ENCODE measurements at regions not wholly inside any gene's neighbourhood (a gene's known extent, or its start where the extent isn't known, plus 50 kb on each side); places are given as distances from the start of the nearest gene placed in this dataset.

DNA sequence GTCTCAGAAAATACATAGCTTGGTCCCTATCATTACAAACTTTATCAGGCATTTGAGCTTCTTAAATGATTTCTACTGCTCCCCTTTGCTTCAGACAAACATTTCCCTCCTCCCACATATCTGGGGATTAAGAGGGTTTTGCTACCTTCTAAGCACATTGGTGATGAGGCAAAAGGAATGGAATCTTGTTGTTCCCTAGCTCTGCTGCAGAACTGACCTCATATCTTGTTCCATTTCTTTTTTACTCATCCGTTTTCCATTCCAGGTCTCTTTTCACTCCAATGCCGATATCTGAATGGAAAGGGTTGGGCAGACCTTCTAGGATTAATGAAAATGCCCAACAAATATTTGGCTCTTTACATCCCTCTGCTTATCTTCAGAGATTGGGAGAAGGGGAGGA is 444.6 kb downstream of the ZNF608 start:
- no peaks in the 10 kb centered on the region for H3K36me3 ChIP-seq (ENCODE audit: control insufficient read depth in 2 of 2, insufficient read depth in 1 of 2, low read length in 2 of 2)
- H3K9me3 ChIP-seq (ENCODE audit: control insufficient read depth, insufficient read depth, low read depth, low read length) = no peaks in the 10 kb centered on the region
- H3K27ac ChIP-seq (ENCODE audit: extremely low read depth, low read depth, low read length) = no peak overlapping the region
- no peak overlapping the region for H3K4me3 ChIP-seq (ENCODE audit: low read depth, low read length)
- H3K4me1 ChIP-seq (ENCODE audit: control insufficient read depth, insufficient read depth, low read length) = no peaks in the 10 kb centered on the region
- CTCF ChIA-PET = interaction anchor here (0.7 to 1.2 kb wide), 2 partner anchors 12 to 495 kb away, joined by 3 read pairs; no protein-coding TSS in a partner anchor
- POLR2A ChIA-PET = interaction anchor here (0.8 kb wide), 1 partner anchor 385 kb away, joined by 3 read pairs; no protein-coding TSS in a partner anchor
- no peak for TF ChIP-seq ZNF292 (tag by site-specific recombination; IDR thresholded peaks at IDR 0.05; ENCODE audit: borderline replicate concordance, low read depth)
- TF ChIP-seq, protein P1, sequence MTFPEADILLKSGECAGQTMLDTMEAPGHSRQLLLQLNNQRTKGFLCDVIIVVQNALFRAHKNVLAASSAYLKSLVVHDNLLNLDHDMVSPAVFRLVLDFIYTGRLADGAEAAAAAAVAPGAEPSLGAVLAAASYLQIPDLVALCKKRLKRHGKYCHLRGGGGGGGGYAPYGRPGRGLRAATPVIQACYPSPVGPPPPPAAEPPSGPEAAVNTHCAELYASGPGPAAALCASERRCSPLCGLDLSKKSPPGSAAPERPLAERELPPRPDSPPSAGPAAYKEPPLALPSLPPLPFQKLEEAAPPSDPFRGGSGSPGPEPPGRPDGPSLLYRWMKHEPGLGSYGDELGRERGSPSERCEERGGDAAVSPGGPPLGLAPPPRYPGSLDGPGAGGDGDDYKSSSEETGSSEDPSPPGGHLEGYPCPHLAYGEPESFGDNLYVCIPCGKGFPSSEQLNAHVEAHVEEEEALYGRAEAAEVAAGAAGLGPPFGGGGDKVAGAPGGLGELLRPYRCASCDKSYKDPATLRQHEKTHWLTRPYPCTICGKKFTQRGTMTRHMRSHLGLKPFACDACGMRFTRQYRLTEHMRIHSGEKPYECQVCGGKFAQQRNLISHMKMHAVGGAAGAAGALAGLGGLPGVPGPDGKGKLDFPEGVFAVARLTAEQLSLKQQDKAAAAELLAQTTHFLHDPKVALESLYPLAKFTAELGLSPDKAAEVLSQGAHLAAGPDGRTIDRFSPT (tag by site-specific recombination; IDR thresholded peaks at IDR 0.05) = no peak

DNA sequence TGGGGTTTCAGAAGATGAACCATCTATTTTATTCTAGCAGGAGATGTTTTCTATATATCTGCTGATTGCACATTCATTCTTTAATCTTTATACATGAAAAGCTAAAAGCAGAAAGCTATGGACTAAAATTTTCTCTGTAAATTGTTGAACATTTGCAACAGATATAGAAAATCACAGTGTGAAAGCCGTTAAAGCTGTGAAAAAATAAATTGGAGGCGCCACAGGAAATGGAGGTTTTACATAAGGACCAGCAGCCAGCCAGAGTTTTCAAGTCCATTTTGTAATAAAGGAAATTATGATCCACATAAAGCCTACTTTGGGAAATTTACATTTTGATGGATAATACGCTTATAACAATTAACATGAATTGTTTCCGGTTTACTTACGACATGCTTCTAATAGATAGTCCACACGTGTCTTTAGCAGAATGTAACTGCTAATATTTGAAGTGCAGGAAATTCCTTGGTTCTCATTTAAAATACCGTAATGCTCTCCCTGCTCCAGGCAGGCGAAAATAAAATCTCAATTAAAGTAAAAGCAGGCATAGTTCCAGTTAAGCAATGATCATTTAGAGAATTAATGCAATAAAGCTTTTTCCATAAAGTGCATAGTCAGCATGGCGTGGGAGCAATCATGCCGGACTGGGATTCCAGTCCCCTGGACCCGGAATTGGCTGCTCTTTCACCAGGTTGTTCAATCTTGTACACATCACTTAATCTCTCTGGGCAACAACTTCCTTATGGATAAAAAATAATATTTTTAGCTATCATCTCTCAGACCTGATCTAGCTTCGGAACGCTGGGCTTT is 445.4 kb downstream of the ZNF608 start:
- CTCF ChIA-PET = interaction anchor here (0.6 to 1.2 kb wide), 3 partner anchors 11 to 195 kb away, joined by 3 read pairs; no protein-coding TSS in a partner anchor
- Histone ChIP-seq H3K4me3 (ENCODE audit: low read depth, low read length) (no peak overlapping the region), H3K36me3 (ENCODE audit: control insufficient read depth in 2 of 2, insufficient read depth in 1 of 2, low read length in 2 of 2) (no peaks in the 10 kb centered on the region), H3K27ac (ENCODE audit: extremely low read depth, low read depth, low read length) (no peak overlapping the region), H3K4me1 (ENCODE audit: control insufficient read depth, insufficient read depth, low read length) (no peaks in the 10 kb centered on the region), H3K9me3 (ENCODE audit: control insufficient read depth, insufficient read depth, low read depth, low read length) (no peaks in the 10 kb centered on the region)
- TF ChIP-seq, protein P2, sequence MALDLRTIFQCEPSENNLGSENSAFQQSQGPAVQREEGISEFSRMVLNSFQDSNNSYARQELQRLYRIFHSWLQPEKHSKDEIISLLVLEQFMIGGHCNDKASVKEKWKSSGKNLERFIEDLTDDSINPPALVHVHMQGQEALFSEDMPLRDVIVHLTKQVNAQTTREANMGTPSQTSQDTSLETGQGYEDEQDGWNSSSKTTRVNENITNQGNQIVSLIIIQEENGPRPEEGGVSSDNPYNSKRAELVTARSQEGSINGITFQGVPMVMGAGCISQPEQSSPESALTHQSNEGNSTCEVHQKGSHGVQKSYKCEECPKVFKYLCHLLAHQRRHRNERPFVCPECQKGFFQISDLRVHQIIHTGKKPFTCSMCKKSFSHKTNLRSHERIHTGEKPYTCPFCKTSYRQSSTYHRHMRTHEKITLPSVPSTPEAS (tag by site-specific recombination; IDR thresholded peaks at IDR 0.05) = no peak
- no peak for TF ChIP-seq ZNF24 (tag by site-specific recombination; IDR thresholded peaks at IDR 0.05)
- POLR2A ChIA-PET = interaction anchor here (0.8 kb wide), 1 partner anchor 384 kb away, joined by 3 read pairs; no protein-coding TSS in a partner anchor

DNA sequence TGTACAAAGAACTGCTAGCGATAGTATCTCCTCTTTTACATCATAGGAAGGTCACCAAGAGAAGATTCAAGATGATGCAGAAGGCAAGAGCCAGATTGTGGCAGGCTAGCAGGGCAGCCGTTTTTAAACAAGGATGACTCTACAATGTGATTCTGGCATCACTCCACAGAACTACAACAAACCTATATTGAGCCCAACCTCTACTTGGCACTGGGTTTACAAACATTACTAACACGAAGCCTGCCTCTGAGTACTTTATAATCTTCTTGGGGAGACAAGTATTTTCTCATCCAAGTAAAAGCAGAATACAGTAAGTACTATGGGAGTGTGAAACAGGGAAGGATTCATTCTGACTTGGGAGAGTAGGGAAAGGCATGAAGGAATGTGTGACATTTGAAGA is 448.6 kb downstream of the ZNF608 start:
- no peak overlapping the region for H3K4me3 ChIP-seq (ENCODE audit: low read depth, low read length)
- H3K4me1 ChIP-seq (ENCODE audit: control insufficient read depth, insufficient read depth, low read length) = no peaks in the 10 kb centered on the region
- TF ChIP-seq, protein P3, sequence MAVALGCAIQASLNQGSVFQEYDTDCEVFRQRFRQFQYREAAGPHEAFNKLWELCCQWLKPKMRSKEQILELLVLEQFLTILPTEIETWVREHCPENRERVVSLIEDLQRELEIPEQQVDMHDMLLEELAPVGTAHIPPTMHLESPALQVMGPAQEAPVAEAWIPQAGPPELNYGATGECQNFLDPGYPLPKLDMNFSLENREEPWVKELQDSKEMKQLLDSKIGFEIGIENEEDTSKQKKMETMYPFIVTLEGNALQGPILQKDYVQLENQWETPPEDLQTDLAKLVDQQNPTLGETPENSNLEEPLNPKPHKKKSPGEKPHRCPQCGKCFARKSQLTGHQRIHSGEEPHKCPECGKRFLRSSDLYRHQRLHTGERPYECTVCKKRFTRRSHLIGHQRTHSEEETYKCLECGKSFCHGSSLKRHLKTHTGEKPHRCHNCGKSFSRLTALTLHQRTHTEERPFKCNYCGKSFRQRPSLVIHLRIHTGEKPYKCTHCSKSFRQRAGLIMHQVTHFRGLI (tag by site-specific recombination; IDR thresholded peaks at IDR 0.05) = peak; percentile 61; the same call in 1 of the 2 replicates
- no peak for TF ChIP-seq ZBTB17 (tag by site-specific recombination; IDR thresholded peaks at IDR 0.05)
- H3K36me3 ChIP-seq (ENCODE audit: control insufficient read depth in 2 of 2, insufficient read depth in 1 of 2, low read length in 2 of 2) = no peaks in the 10 kb centered on the region
- H3K9me3 ChIP-seq (ENCODE audit: control insufficient read depth, insufficient read depth, low read depth, low read length) = no peaks in the 10 kb centered on the region
- CTCF ChIA-PET = no interaction called here
- no peak overlapping the region for H3K27ac ChIP-seq (ENCODE audit: extremely low read depth, low read depth, low read length)
- POLR2A ChIA-PET = no interaction called here

DNA sequence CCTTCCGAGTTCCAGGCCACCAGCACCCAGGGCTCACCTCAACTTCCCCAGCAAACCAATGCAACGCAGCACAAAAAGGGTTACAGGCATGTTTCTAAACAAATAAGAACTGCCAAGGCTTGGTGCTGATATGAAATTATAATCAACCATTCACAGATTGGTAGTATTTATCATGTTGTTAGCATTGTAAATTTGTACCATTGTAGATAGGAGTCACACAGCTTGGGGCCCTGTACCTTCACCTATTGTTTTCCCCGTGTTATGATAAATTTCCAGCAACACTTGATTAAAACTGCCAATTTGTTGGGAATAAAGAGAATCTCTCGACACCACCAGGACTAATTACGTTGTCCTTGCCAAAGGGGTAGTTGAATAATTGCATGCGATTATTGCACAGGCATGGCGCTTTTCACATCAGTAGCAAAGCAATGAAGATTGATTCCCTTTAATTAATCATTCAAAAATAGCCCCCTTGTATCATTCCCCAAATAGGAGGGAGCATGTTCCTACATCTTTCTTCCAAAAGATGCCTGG is 454.1 kb downstream of the ZNF608 start:
- Histone ChIP-seq H3K27ac (ENCODE audit: extremely low read depth, low read depth, low read length) (no peak overlapping the region), H3K4me3 (ENCODE audit: low read depth, low read length) (no peak overlapping the region), H3K36me3 (ENCODE audit: control insufficient read depth in 2 of 2, insufficient read depth in 1 of 2, low read length in 2 of 2) (no peaks in the 10 kb centered on the region), H3K9me3 (ENCODE audit: control insufficient read depth, insufficient read depth, low read depth, low read length) (no peaks in the 10 kb centered on the region), H3K4me1 (ENCODE audit: control insufficient read depth, insufficient read depth, low read length) (0 out of 2 replicates have a peak, but pooled peaks cover 2% of the 10 kb centered on the region)
- TF ChIP-seq ZNF169 (tag by site-specific recombination; IDR thresholded peaks at IDR 0.05) (no peak), SP2 (tag by site-specific recombination; IDR thresholded peaks at IDR 0.05) (no peak), ZNF514 (tag by site-specific recombination; IDR thresholded peaks at IDR 0.05) (no peak), KLF10 (tag by site-specific recombination; IDR thresholded peaks at IDR 0.05) (no peak), ZNF621 (tag by site-specific recombination; IDR thresholded peaks at IDR 0.05) (no peak), ZNF221 (tag by site-specific recombination; IDR thresholded peaks at IDR 0.05; ENCODE audit: borderline replicate concordance) (no peak), ZIC2 (tag by site-specific recombination; IDR thresholded peaks at IDR 0.05) (no peak), ZNF239 (tag by site-specific recombination; IDR thresholded peaks at IDR 0.05) (no peak)
- CTCF ChIA-PET = interaction anchor here (1.3 kb wide), 1 partner anchor 18 kb away, joined by 3 read pairs; no protein-coding TSS in a partner anchor
- POLR2A ChIA-PET = no interaction called here

Measured in HEK293 (cell line).